GM18499 (cell line): ENCODE measurements at regions not wholly inside any gene's neighbourhood (a gene's known extent, or its start where the extent isn't known, plus 50 kb on each side); places are given as distances from the start of the nearest gene placed in this dataset.
"Not testable (repeated sequence)": the region's sequence is repeated elsewhere in the genome, so short reads cannot be mapped to it uniquely, and the experiment has no call there.

ENCODE experiments used
- ATAC-seq: cut with Tn5 transposase; IDR thresholded peaks from one replicate; pipeline ENCODE4 v1.9.1; 2021; ENCODE audit warnings: moderate number of reproducible peaks; ENCODE audit not compliant: insufficient read depth, unreplicated experiment

- ATAC-seq, result not testable (repeated sequence)
Observed at GRCh38 chr10:15921423-15921945, 61.2 kb upstream of the MINDY3 start.

DNA sequence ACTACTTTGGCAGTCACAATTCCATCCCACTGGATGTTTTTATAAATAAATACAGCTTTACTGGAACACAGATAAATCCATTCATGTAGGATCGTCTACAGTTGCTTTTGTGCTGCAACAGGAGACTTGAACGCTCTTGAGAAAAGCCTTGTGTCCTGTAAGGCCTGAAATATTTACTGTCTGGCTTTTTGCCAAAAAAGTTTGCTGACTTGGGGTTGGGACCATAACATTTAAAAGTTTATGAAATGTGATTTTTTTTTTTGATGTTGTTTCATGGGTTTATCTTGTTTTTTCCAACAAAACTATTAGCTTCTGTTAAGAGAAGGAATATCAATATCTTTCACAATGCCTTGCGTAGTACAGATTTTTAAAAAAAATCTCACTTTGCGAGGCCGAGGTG, 71.1 kb upstream of the MINDY3 start:
- no peak for ATAC-seq

DNA sequence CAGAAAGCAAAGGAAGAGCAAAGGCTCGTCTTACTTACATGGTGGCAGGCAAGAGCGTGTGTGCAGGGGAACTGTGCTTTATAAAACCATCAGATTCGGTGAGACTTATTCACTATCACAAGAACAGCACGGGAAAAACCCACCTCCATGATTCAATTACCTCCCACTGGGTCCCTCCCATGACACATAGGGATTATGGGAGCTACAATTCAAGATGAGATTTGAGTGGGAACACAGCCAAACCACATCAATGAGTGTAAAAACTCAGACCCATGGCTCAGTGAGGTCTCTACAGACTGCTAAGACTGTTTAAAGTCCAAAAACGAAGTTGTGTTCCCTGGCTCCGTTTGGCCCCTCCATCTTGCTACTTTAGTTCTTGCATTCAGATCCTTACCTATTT, 79.2 kb upstream of the MINDY3 start:
- ATAC-seq, result not testable (repeated sequence)

- ATAC-seq, result no peak
Observed at GRCh38 chr10:15943426-15943825, 83.1 kb upstream of the MINDY3 start.

- ATAC-seq, result no peak
Observed at GRCh38 chr10:15954188-15954587, 93.9 kb upstream of the MINDY3 start.

GRCh38 chr10:15960277-15960676, 100.0 kb upstream of the MINDY3 start:
- no peak for ATAC-seq

DNA sequence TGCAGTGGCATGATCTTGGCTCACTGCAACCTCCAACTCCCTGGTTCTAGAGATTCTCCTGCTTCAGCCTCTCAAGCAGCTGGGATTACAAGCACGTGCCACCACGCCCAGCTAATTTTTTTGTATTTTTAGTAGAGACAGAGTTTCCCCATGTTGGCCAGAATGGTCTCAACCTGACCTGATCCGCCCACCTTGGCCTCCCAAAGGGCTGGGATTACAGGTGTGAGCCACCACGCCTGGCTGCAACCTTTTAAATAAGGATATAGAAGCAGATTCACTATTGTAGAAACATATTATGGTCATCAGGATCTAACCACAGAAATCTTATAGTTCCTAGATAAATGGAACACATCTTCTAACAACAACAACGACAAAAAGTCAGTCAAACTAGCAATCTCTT, 112.4 kb upstream of the MINDY3 start:
- not testable (repeated sequence) for ATAC-seq

- ATAC-seq, result no peak
Observed at GRCh38 chr10:15985690-15986089, 125.4 kb upstream of the MINDY3 start.

DNA sequence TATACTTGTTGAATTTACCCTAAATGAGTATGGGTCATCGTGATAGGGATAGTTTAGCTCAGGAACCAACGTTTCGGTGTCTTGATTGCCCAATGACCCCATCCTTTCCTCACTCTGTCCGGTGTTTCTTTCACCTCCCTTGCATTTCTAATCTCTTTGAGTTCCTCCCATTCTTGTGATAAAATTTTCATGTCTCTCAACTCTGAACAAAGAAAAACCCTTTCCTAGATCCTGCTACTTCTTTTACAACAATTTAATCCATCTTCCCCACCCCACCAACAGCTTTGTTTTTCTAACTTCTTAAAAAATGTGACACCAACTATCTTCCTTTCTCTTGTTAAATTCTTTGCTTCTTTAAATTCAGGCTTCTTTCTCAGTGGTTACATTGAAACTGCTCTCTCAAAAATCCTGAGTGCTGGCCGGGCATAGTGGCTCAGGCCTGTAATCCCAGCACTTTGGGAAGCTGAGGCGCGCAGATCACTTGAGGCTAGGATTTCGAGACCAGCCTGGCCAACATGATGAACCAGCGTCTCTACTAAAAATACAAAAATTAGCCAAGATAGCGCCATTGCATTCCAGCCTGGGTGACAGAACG, 130.3 kb upstream of the MINDY3 start:
- no peak for ATAC-seq

- ATAC-seq, result no peak
Observed at GRCh38 chr10:15997313-15997712, 137.0 kb upstream of the MINDY3 start.

- no peak for ATAC-seq
Observed at GRCh38 chr10:16001581-16001980, 141.3 kb upstream of the MINDY3 start.

GRCh38 chr10:16009785-16010184, 149.5 kb upstream of the MINDY3 start:
- ATAC-seq, result no peak

DNA sequence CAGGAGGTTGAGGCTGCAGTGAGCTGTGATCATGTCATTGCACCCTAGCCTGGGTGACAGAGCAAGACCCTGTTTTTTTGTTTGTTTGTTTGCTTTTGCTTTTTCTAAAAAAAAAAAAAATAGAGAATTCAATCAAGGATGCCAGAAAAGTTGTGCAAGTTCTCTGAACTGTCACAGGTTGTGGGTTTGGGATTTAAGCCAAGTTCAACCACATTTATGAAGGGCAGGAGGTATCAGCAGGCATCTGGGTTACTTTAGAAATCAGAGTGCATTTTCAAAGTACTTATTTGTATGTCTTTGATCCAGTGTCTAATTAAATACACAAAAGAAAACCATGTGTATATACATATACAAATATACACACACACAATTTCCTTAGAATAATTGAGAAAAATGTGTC, 151.2 kb upstream of the MINDY3 start:
- no peak for ATAC-seq

DNA sequence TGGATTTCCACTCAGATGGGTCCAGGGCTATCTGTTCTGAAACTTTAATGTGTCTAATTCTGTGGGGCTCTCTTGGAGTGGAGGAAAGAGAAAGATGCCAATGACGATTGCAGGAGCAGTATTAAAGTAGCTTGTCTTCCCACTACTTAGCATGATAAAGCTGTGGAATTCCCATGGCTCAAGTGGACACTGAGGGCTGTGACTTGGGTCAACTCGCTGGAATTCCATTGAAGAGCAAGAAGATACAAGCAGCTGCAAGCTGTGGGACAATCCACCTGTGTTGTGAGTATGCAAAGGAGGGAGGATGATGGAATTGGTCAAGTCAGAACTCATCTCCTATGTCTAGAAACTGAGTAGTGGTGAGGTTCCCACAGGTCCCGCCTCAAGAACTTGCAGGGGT, 154.2 kb upstream of the MINDY3 start:
- ATAC-seq, result no peak

DNA sequence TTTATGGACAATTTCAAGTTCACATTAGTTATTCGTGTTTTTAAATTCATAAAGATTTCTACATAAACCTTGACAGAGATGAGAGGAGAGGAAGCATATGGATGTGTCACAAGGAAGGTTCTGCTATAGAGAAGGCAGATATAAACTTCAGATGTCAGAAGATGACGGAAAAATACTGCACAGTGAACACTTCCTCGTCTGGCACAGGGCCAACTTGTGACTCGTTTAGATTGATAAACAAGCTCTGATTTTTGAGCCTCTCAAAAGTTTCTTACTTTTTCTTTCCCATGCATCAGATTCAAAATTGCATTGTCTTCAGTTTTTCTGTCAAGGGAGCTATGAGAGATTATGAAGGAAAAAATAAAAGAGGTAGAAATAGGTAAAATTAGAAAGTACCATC, 156.4 kb upstream of the MINDY3 start:
- no peak for ATAC-seq

DNA sequence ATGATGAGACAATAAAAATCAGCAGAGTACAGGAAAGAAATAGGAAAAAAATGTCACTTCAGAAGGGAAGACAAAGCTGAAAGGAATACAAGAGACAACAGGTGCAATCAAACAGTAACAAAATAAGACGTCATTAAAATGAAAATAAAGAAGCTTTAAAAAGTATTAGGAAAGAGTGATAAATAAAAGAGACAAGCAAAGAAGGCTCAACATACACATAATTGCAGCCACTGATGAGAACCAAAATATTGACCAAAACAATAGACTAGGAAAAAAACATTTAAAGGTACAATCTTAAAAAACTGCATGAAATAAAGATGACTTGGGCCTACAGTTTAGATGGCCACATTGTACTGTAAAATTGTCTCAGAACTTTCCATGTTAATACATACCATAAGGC, 160.5 kb upstream of the MINDY3 start:
- no peak for ATAC-seq

DNA sequence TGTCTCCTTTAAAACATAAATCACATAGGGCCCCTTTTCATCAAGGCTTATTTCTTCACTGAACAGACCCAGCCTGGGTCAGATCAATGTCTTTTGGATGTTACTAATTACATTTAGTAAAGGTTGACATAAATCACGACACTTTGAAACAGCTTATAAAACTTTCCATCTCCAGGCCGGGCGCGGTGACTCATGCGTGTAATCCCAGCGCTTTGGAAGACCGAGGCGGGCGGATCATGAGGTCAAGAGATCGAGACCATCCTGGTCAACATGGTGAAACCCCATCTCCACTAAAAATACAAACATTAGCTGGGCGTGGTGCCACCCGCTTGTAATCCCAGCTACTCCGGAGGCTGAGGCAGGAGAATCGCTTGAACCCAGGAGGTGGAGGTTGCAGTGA, 166.5 kb upstream of the MINDY3 start:
- ATAC-seq, result not testable (repeated sequence)

GRCh38 chr10:16030562-16030961, 170.3 kb upstream of the MINDY3 start:
- no peak for ATAC-seq

- no peak for ATAC-seq
Observed at GRCh38 chr10:16049050-16049449, 188.7 kb upstream of the MINDY3 start.

DNA sequence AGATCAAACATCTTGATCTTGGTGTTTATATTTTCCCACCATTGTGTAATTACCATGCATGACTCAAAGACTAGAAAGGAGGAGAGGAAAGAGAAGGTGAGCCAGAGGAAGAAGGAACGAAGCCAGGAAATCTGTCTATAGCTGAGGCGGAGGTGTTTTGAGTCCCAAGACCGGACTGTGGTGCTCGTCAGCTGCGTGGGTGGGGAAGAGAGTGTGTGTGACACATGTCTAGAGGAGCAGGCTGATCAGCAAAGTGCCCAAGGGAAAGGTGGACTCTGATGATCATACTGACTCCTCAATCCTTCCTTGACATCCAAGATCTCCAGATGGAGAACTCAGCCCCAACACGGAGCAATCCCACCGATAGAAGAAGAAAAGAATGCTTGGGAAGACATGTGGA, 189.5 kb upstream of the MINDY3 start:
- no peak for ATAC-seq

DNA sequence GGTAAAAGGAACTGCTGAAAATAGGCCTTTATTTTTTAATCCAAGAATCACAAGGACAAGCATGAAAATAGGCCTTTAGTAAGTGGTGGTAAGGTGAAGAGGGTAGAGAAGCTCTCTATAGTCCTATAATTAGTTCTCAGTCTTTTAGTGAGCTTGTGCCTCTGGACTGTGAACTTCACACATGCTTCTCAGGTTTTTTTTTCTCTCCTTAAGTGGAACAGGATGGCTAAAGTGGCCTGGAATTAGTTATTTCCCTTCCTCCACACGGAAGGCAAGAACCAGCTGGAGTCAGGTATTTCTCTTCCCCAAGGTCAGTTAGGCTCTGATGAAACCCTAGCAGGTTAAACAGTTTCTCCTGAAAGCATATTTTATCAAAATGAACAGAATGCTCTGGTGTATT, 203.0 kb upstream of the MINDY3 start:
- no peak for ATAC-seq

DNA sequence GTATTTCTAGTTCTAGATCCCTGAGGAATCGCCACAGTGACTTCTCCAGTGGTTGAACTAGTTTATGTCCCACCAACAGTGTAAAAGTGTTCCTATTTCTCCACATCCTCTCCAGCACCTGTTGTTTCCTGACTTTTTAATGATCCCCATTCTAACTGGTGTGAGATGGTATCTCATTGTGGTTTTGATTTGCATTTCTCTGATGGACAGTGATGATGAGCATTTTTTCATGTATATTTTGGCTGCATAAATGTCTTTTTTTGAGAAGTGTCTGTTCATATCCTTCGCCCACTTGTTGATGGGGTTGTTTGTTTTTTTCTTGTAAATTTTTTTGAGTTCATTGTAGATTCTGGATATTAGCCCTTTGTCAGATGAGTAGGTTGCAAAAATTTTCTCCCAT, 223.2 kb upstream of the MINDY3 start:
- ATAC-seq, result not testable (repeated sequence)

GRCh38 chr10:16105082-16105481, 244.8 kb upstream of the MINDY3 start:
- ATAC-seq, result no peak
